ENCODE measurements at regions not wholly inside any gene's neighbourhood (a gene's known extent, or its start where the extent isn't known, plus 50 kb on each side); places are given as distances from the start of the nearest gene placed in this dataset.

GRCh38 chr9:26371236-26371635, 521.4 kb downstream of the CAAP1 start:
- no peak for DNase-seq

GRCh38 chr9:26369093-26369492, 523.5 kb downstream of the CAAP1 start:
- DNase-seq: no peak

- DNase-seq: no peak
Observed at GRCh38 chr9:26368241-26368640, 524.4 kb downstream of the CAAP1 start.

- DNase-seq: no peak
Observed at GRCh38 chr9:26361010-26361409, 531.6 kb downstream of the CAAP1 start.

GRCh38 chr9:26358836-26359235, 533.8 kb downstream of the CAAP1 start:
- DNase-seq: no peak

GRCh38 chr9:26357803-26358344, 534.7 kb downstream of the CAAP1 start:
- DNase-seq: no peak

GRCh38 chr9:26356491-26356890, 536.1 kb downstream of the CAAP1 start:
- no peak for DNase-seq

GRCh38 chr9:26346942-26347477, 545.6 kb downstream of the CAAP1 start:
- no peak for DNase-seq

GRCh38 chr9:26341545-26341944, 551.1 kb downstream of the CAAP1 start:
- DNase-seq: no peak

GRCh38 chr9:26339796-26340195, 552.8 kb downstream of the CAAP1 start:
- no peak for DNase-seq

- no peak for DNase-seq
Observed at GRCh38 chr9:26335116-26335515, 557.5 kb downstream of the CAAP1 start.

GRCh38 chr9:26334706-26335105, 557.9 kb downstream of the CAAP1 start:
- DNase-seq: no peak

GRCh38 chr9:26331223-26331622, 561.4 kb downstream of the CAAP1 start:
- DNase-seq: no peak

- no peak for DNase-seq
Observed at GRCh38 chr9:26329974-26330373, 562.6 kb downstream of the CAAP1 start.

- no peak for DNase-seq
Observed at GRCh38 chr9:26326563-26326962, 566.0 kb downstream of the CAAP1 start.

- no peak for DNase-seq
Observed at GRCh38 chr9:26325444-26325829, 567.2 kb downstream of the CAAP1 start.

- no peak for DNase-seq
Observed at GRCh38 chr9:26324786-26325443, 567.7 kb downstream of the CAAP1 start.

GRCh38 chr9:26321935-26322334, 570.7 kb downstream of the CAAP1 start:
- no peak for DNase-seq

GRCh38 chr9:26319859-26320258, 572.7 kb downstream of the CAAP1 start:
- DNase-seq: no peak

- DNase-seq: no peak
Observed at GRCh38 chr9:26313108-26313507, 579.5 kb downstream of the CAAP1 start.

GRCh38 chr9:26311463-26311995, 581.1 kb downstream of the CAAP1 start:
- DNase-seq: no peak

- DNase-seq: no peak
Observed at GRCh38 chr9:26310294-26310693, 582.3 kb downstream of the CAAP1 start.

- no peak for DNase-seq
Observed at GRCh38 chr9:26308328-26308727, 584.3 kb downstream of the CAAP1 start.

- no peak for DNase-seq
Observed at GRCh38 chr9:26301659-26302058, 590.9 kb downstream of the CAAP1 start.

- DNase-seq: no peak
Observed at GRCh38 chr9:26301046-26301445, 591.6 kb downstream of the CAAP1 start.
